ENCODE measurements at regions not wholly inside any gene's neighbourhood (a gene's known extent, or its start where the extent isn't known, plus 50 kb on each side); places are given as distances from the start of the nearest gene placed in this dataset.
"Not testable (repeated sequence)": the region's sequence is repeated elsewhere in the genome, so short reads cannot be mapped to it uniquely, and the experiment has no call there.

DNA sequence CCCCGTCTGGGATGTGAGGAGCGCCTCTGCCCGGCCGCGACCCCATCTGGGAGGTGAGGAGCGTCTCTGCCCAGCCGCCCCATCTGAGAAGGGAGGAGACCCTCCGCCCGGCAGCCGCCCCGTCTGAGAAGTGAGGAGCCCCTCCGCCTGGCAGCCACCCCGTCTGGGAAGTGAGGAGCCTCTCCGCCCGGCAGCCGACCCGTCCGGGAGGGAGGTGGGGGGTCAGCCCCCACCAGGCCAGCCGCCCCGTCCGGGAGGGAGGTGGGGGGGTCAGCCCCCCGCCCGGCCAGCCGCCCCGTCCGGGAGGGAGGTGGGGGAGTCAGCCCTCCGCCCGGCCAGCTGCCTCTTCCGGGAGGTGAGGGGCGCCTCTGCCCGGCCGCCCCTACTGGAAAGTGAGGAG is 454.4 kb upstream of the CAMK1G start:
- H3K9me3 ChIP-seq (ENCODE audit: control insufficient read depth, low read length); H3K79me1 ChIP-seq (replicated peaks; ENCODE audit: low read length, poor library complexity, severe bottlenecking); H3K27ac ChIP-seq (ENCODE audit: low read length, poor library complexity, severe bottlenecking); H3K27me3 ChIP-seq (ENCODE audit: control insufficient read depth in 1 of 2, insufficient read depth in 1 of 2, low read length in 2 of 2); H3K23ac ChIP-seq (ENCODE audit: low read length in 2 of 2); H3K9ac ChIP-seq (ENCODE audit: low read length); H2BK120ac ChIP-seq (ENCODE audit: low read depth, low read length); H2AFZ ChIP-seq (ENCODE audit: low read depth, low read length); H3K4me1 ChIP-seq (ENCODE audit: control insufficient read depth, insufficient read depth, low read depth, low read length); H3K14ac ChIP-seq (ENCODE audit: low read length in 2 of 2); H3K4ac ChIP-seq (ENCODE audit: low read depth in 1 of 2, low read length in 2 of 2); H2BK5ac ChIP-seq (ENCODE audit: low read depth, low read length, poor library complexity, severe bottlenecking); H4K8ac ChIP-seq (ENCODE audit: low read length); H4K91ac ChIP-seq (ENCODE audit: low read length); H2BK15ac ChIP-seq (ENCODE audit: low read depth, poor library complexity, severe bottlenecking); H3K4me2 ChIP-seq (ENCODE audit: low read length, poor library complexity, severe bottlenecking); H3K18ac ChIP-seq (ENCODE audit: low read depth in 1 of 2, low read length in 2 of 2); H2AK5ac ChIP-seq (ENCODE audit: low read length, severe bottlenecking); DNase-seq; H3K4me3 ChIP-seq (ENCODE audit: insufficient read depth in 1 of 2, low read depth in 1 of 2, low read length in 2 of 2); H2BK12ac ChIP-seq (ENCODE audit: low read length in 2 of 2); H3K36me3 ChIP-seq (ENCODE audit: control insufficient read depth in 1 of 2, insufficient read depth in 2 of 2, low read depth in 1 of 2, low read length in 2 of 2): not testable (repeated sequence)
- 100% methylated on average over 2 of the region's 32 CpGs for WGBS

DNA sequence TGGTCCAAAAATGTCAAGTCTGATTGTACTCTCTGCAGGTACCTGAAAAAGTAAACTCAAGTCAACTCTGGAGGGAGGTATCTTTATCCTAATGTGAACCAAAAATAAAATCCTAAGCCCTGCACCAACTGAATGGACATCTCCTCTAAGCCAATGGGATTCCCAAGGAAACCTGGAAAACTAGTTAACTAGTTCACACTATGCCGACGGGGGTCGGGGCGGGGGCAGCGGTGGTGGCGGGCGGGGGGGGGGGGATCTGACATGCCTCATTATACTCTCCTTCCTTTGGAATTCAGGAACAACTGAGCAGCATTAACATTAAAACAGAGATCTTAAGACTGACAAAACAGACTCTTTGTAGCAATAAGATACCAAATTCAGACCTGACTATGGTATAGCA is 452.6 kb upstream of the CAMK1G start:
- Histone ChIP-seq H3K4me3 (ENCODE audit: insufficient read depth in 1 of 2, low read depth in 1 of 2, low read length in 2 of 2) (no peak overlapping the region), H3K9ac (ENCODE audit: low read length) (no peak overlapping the region), H4K8ac (ENCODE audit: low read length) (no peak overlapping the region), H2BK5ac (ENCODE audit: low read depth, low read length, poor library complexity, severe bottlenecking) (no peak overlapping the region), H2BK15ac (ENCODE audit: low read depth, poor library complexity, severe bottlenecking) (no peak overlapping the region), H3K4ac (ENCODE audit: low read depth in 1 of 2, low read length in 2 of 2) (no peak overlapping the region), H3K18ac (ENCODE audit: low read depth in 1 of 2, low read length in 2 of 2) (no peak overlapping the region), H3K27me3 (ENCODE audit: control insufficient read depth in 1 of 2, insufficient read depth in 1 of 2, low read length in 2 of 2) (no peaks in the 10 kb centered on the region), H2BK12ac (ENCODE audit: low read length in 2 of 2) (no peak overlapping the region), H3K27ac (ENCODE audit: low read length, poor library complexity, severe bottlenecking) (no peak overlapping the region), H2BK120ac (ENCODE audit: low read depth, low read length) (no peak overlapping the region), H3K9me3 (ENCODE audit: control insufficient read depth, low read length) (no peaks in the 10 kb centered on the region), H3K79me1 (replicated peaks; ENCODE audit: low read length, poor library complexity, severe bottlenecking) (no peaks in the 10 kb centered on the region), H3K14ac (ENCODE audit: low read length in 2 of 2) (no peak overlapping the region), H2AFZ (ENCODE audit: low read depth, low read length) (no peak overlapping the region), H3K4me2 (ENCODE audit: low read length, poor library complexity, severe bottlenecking) (no peak overlapping the region), H3K23ac (ENCODE audit: low read length in 2 of 2) (no peak overlapping the region), H3K36me3 (ENCODE audit: control insufficient read depth in 1 of 2, insufficient read depth in 2 of 2, low read depth in 1 of 2, low read length in 2 of 2) (no peaks in the 10 kb centered on the region), H4K91ac (ENCODE audit: low read length) (no peak overlapping the region), H2AK5ac (ENCODE audit: low read length, severe bottlenecking) (no peak overlapping the region), H3K4me1 (ENCODE audit: control insufficient read depth, insufficient read depth, low read depth, low read length) (peaks cover 6% of the 10 kb centered on the region)
- no peak for DNase-seq
- 41% methylated on average over 7 of the region's 7 CpGs for WGBS

DNA sequence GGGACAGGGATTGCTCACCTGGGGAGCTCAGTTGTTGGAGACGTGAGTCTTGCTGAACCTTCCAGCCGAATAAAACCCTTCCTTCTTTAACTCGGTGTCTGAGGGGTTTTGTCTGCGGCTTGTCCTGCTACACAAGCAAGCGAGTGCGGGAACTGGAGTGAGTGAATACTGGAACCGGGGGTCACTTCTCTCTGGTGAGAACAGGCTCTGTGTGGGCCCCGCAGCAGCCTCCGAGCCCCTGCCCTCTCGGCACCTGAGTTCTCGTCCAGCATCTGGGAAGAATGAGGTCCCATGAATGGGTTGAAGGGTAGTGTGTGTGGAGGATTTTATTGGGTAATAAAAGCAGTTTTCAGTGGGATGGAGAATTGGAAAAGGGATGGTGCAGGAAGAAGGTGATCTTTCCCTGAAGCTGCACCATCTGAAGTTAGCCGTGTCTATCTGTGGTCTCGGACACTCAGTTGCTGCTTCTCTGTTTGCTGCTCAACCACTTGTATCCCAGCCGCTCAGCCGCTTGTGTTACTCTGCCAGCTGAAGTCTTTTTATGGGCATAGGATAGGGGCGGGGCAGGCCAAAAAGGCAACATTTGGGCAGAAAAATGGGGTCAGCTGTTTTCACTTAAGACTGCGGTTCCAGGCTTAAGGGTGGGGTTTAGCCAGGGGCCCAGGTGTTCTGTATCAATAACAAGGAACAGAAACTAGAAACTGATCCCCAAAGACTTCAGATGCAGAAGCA is 450.6 kb upstream of the CAMK1G start:
- Histone ChIP-seq H2AFZ (ENCODE audit: low read depth, low read length) (no peak overlapping the region), H3K4me2 (ENCODE audit: low read length, poor library complexity, severe bottlenecking) (no peak overlapping the region), H3K18ac (ENCODE audit: low read depth in 1 of 2, low read length in 2 of 2) (no peak overlapping the region)

DNA sequence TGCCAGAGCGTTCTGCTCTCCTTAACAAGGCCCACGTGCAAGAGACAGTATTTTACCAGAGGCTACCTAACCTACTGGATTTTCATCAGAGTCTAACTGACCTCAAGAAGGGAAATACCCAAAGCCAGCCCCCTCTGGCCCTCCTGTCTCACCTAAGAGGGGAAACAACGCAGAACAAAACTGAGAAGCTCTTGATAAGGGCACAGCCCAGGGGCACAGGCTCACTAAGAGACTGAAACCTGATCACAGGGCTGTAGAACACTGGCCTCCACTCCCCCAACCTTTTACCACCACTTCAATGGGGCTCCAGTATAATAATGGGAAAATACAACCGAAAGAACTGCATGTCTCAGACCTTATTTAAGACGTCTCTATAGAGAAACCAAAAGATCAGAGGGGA is 449.5 kb upstream of the CAMK1G start:
- Histone ChIP-seq H2BK15ac (ENCODE audit: low read depth, poor library complexity, severe bottlenecking) (no peak overlapping the region), H3K4ac (ENCODE audit: low read depth in 1 of 2, low read length in 2 of 2) (no peak overlapping the region), H4K8ac (ENCODE audit: low read length) (no peak overlapping the region), H2BK12ac (ENCODE audit: low read length in 2 of 2) (no peak overlapping the region), H3K27me3 (ENCODE audit: control insufficient read depth in 1 of 2, insufficient read depth in 1 of 2, low read length in 2 of 2) (no peaks in the 10 kb centered on the region), H3K23ac (ENCODE audit: low read length in 2 of 2) (no peak overlapping the region), H3K27ac (ENCODE audit: low read length, poor library complexity, severe bottlenecking) (no peak overlapping the region), H3K79me1 (replicated peaks; ENCODE audit: low read length, poor library complexity, severe bottlenecking) (no peaks in the 10 kb centered on the region), H3K9me3 (ENCODE audit: control insufficient read depth, low read length) (no peaks in the 10 kb centered on the region), H3K4me3 (ENCODE audit: insufficient read depth in 1 of 2, low read depth in 1 of 2, low read length in 2 of 2) (no peak overlapping the region), H3K9ac (ENCODE audit: low read length) (no peak overlapping the region), H4K91ac (ENCODE audit: low read length) (no peak overlapping the region), H2AFZ (ENCODE audit: low read depth, low read length) (no peak overlapping the region), H3K4me1 (ENCODE audit: control insufficient read depth, insufficient read depth, low read depth, low read length) (peaks cover 6% of the 10 kb centered on the region), H3K36me3 (ENCODE audit: control insufficient read depth in 1 of 2, insufficient read depth in 2 of 2, low read depth in 1 of 2, low read length in 2 of 2) (no peaks in the 10 kb centered on the region), H3K14ac (ENCODE audit: low read length in 2 of 2) (no peak overlapping the region), H2BK120ac (ENCODE audit: low read depth, low read length) (no peak overlapping the region), H2AK5ac (ENCODE audit: low read length, severe bottlenecking) (no peak overlapping the region), H3K4me2 (ENCODE audit: low read length, poor library complexity, severe bottlenecking) (no peak overlapping the region), H2BK5ac (ENCODE audit: low read depth, low read length, poor library complexity, severe bottlenecking) (no peak overlapping the region), H3K18ac (ENCODE audit: low read depth in 1 of 2, low read length in 2 of 2) (no peak overlapping the region)
- DNase-seq, result no peak
- 82% methylated on average over 4 of the region's 5 CpGs for WGBS

More for the DNA sequence above, 450.6 kb upstream of the CAMK1G start:
- no peak for DNase-seq
- H3K23ac ChIP-seq (ENCODE audit: low read length in 2 of 2), result no peak overlapping the region
- H2BK15ac ChIP-seq (ENCODE audit: low read depth, poor library complexity, severe bottlenecking), result no peak overlapping the region
- no peak overlapping the region for H2BK5ac ChIP-seq (ENCODE audit: low read depth, low read length, poor library complexity, severe bottlenecking)
- H3K27me3 ChIP-seq (ENCODE audit: control insufficient read depth in 1 of 2, insufficient read depth in 1 of 2, low read length in 2 of 2), result no peaks in the 10 kb centered on the region
- H2BK12ac ChIP-seq (ENCODE audit: low read length in 2 of 2), result no peak overlapping the region
- H3K14ac ChIP-seq (ENCODE audit: low read length in 2 of 2), result no peak overlapping the region
- no peak overlapping the region for H2AK5ac ChIP-seq (ENCODE audit: low read length, severe bottlenecking)
- no peak overlapping the region for H3K4ac ChIP-seq (ENCODE audit: low read depth in 1 of 2, low read length in 2 of 2)
- no peak overlapping the region for H2BK120ac ChIP-seq (ENCODE audit: low read depth, low read length)
- H3K4me3 ChIP-seq (ENCODE audit: insufficient read depth in 1 of 2, low read depth in 1 of 2, low read length in 2 of 2), result no peak overlapping the region
- H3K9me3 ChIP-seq (ENCODE audit: control insufficient read depth, low read length), result no peaks in the 10 kb centered on the region
- 93% methylated on average over 16 of the region's 17 CpGs for WGBS
- no peak overlapping the region for H4K91ac ChIP-seq (ENCODE audit: low read length)
- H3K9ac ChIP-seq (ENCODE audit: low read length), result no peak overlapping the region
- H4K8ac ChIP-seq (ENCODE audit: low read length), result no peak overlapping the region
- H3K4me1 ChIP-seq (ENCODE audit: control insufficient read depth, insufficient read depth, low read depth, low read length), result peaks cover 6% of the 10 kb centered on the region
- H3K27ac ChIP-seq (ENCODE audit: low read length, poor library complexity, severe bottlenecking), result no peak overlapping the region
- H3K79me1 ChIP-seq (replicated peaks; ENCODE audit: low read length, poor library complexity, severe bottlenecking), result no peaks in the 10 kb centered on the region
- H3K36me3 ChIP-seq (ENCODE audit: control insufficient read depth in 1 of 2, insufficient read depth in 2 of 2, low read depth in 1 of 2, low read length in 2 of 2), result no peaks in the 10 kb centered on the region

Measured in mesenchymal stem cell (in vitro differentiated cells and primary cell).